Subcutaneous abdominal adipose tissue (tissue), 5 donors: ENCODE measurements at regions not wholly inside any gene's neighbourhood (a gene's known extent, or its start where the extent isn't known, plus 50 kb on each side); places are given as distances from the start of the nearest gene placed in this dataset.

Source experiments
- H3K27ac ChIP-seq: one replicate; pipeline ENCODE4 v1.7.0; 2013; ENCODE audit warnings: low read depth, mild to moderate bottlenecking, inconsistent platforms, low read length, moderate library complexity
- H3K27me3 ChIP-seq, 5 donors: one replicate each; pipeline ENCODE4 v1.7.0; 2013; ENCODE audit warnings: low read length in 5 of 5, inconsistent platforms in 1 of 5; ENCODE audit not compliant: control insufficient read depth in 5 of 5, insufficient read depth in 4 of 5
- H3K36me3 ChIP-seq, 5 donors: one replicate each; pipeline ENCODE4 v1.7.0; 2013; ENCODE audit warnings: low read length in 5 of 5; ENCODE audit not compliant: control insufficient read depth in 5 of 5, insufficient read depth in 5 of 5
- H3K4me1 ChIP-seq, 5 donors: one replicate each; pipeline ENCODE4 v1.7.0; 2013; ENCODE audit warnings: low read length in 5 of 5, mild to moderate bottlenecking in 3 of 5, moderate library complexity in 1 of 5; ENCODE audit not compliant: control insufficient read depth in 5 of 5, insufficient read depth in 5 of 5
- H3K4me3 ChIP-seq, 5 donors: one replicate each; pipeline ENCODE4 v1.7.0; 2013; ENCODE audit warnings: low read length in 5 of 5, low read depth in 1 of 5
- H3K9ac ChIP-seq, 5 donors: one replicate each; pipeline ENCODE4 v1.7.0; 2013; ENCODE audit warnings: low read length in 5 of 5, mild to moderate bottlenecking in 4 of 5, moderate library complexity in 3 of 5
- H3K9me3 ChIP-seq, 5 donors: one replicate each; pipeline ENCODE4 v1.7.0; 2013; ENCODE audit warnings: low read length in 5 of 5; ENCODE audit not compliant: control insufficient read depth in 5 of 5
- donor health status: healthy.
- donor health status: healthy.
- donor health status: healthy.
- donor health status: healthy.
- donor health status: healthy.

- no peaks in the 10 kb centered on the region for H3K36me3 ChIP-seq
These were observed 165.3 kb upstream of the SYT6 start for GRCh38 chr1:114318961-114319360.

GRCh38 chr1:114316204-114316603, 162.5 kb upstream of the SYT6 start:
- Histone ChIP-seq H3K9me3 (peaks cover 0 to 4% (median 0%) of the 10 kb centered on the region in 5 donors), H3K27ac (no peak overlapping the region), H3K4me1 (peaks cover 0 to 8% (median 1%) of the 10 kb centered on the region in 5 donors), H3K36me3 (no peaks in the 10 kb centered on the region), H3K9ac (no peak overlapping the region), H3K4me3 (no peak overlapping the region), H3K27me3 (no peaks in the 10 kb centered on the region)

More at GRCh38 chr1:114318961-114319360, 165.3 kb upstream of the SYT6 start:
- Histone ChIP-seq H3K9ac (no peak overlapping the region), H3K4me3 (no peak overlapping the region), H3K27ac (no peak overlapping the region), H3K27me3 (no peaks in the 10 kb centered on the region), H3K9me3 (no peaks in the 10 kb centered on the region), H3K4me1 (peaks cover 0 to 6% (median 0%) of the 10 kb centered on the region in 5 donors)

- Histone ChIP-seq H3K27ac (no peak overlapping the region), H3K36me3 (no peaks in the 10 kb centered on the region), H3K9ac (no peak overlapping the region), H3K4me1 (peaks cover 0 to 13% (median 7%) of the 10 kb centered on the region in 5 donors), H3K27me3 (no peaks in the 10 kb centered on the region), H3K4me3 (no peak overlapping the region), H3K9me3 (peaks cover 0 to 5% (median 0%) of the 10 kb centered on the region in 5 donors)
These were observed 162.0 kb upstream of the SYT6 start for GRCh38 chr1:114315631-114316030.

- Histone ChIP-seq H3K4me3 (no peak overlapping the region), H3K9ac (no peak overlapping the region), H3K9me3 (peaks cover 0 to 5% (median 0%) of the 10 kb centered on the region in 5 donors), H3K36me3 (no peaks in the 10 kb centered on the region), H3K27ac (no peak overlapping the region), H3K27me3 (no peaks in the 10 kb centered on the region), H3K4me1 (peaks cover 0 to 15% (median 8%) of the 10 kb centered on the region in 5 donors)
These were observed 160.9 kb upstream of the SYT6 start for GRCh38 chr1:114314576-114314975.

- Histone ChIP-seq H3K9ac (no peak overlapping the region), H3K4me1 (peaks cover 0 to 15% (median 8%) of the 10 kb centered on the region in 5 donors), H3K27ac (no peak overlapping the region), H3K36me3 (no peaks in the 10 kb centered on the region), H3K9me3 (peaks cover 0 to 5% (median 0%) of the 10 kb centered on the region in 5 donors), H3K27me3 (no peaks in the 10 kb centered on the region), H3K4me3 (no peak overlapping the region)
These were observed 160.4 kb upstream of the SYT6 start for GRCh38 chr1:114314098-114314497.

- Histone ChIP-seq H3K36me3 (no peaks in the 10 kb centered on the region), H3K27ac (no peak overlapping the region), H3K4me1 (peaks cover 0 to 12% (median 8%) of the 10 kb centered on the region in 5 donors), H3K9ac (no peak overlapping the region), H3K4me3 (peak overlapping the region in 1 of 5 donors; percentile 7), H3K9me3 (peaks cover 0 to 5% (median 0%) of the 10 kb centered on the region in 5 donors), H3K27me3 (no peaks in the 10 kb centered on the region)
These were observed 157.1 kb upstream of the SYT6 start for GRCh38 chr1:114310695-114311271.

GRCh38 chr1:114302821-114303220, 149.2 kb upstream of the SYT6 start:
- Histone ChIP-seq H3K27me3 (no peaks in the 10 kb centered on the region), H3K4me3 (no peak overlapping the region), H3K9me3 (no peaks in the 10 kb centered on the region), H3K4me1 (peaks cover 0 to 7% (median 3%) of the 10 kb centered on the region in 5 donors), H3K27ac (no peak overlapping the region), H3K36me3 (no peaks in the 10 kb centered on the region), H3K9ac (no peak overlapping the region)

- Histone ChIP-seq H3K36me3 (no peaks in the 10 kb centered on the region), H3K4me3 (peak overlapping the region in 3 of 5 donors; percentile 34 to 50 (median 50))
These were observed 145.8 kb upstream of the SYT6 start for GRCh38 chr1:114299331-114299975.

GRCh38 chr1:114298008-114298407, 144.3 kb upstream of the SYT6 start:
- Histone ChIP-seq H3K9ac (no peak overlapping the region), H3K9me3 (no peaks in the 10 kb centered on the region), H3K4me3 (no peak overlapping the region), H3K4me1 (peaks cover 0 to 7% (median 3%) of the 10 kb centered on the region in 5 donors), H3K36me3 (no peaks in the 10 kb centered on the region), H3K27ac (no peak overlapping the region), H3K27me3 (peaks cover 0 to 6% (median 0%) of the 10 kb centered on the region in 5 donors)

More at GRCh38 chr1:114299331-114299975, 145.8 kb upstream of the SYT6 start:
- peaks cover 0 to 7% (median 3%) of the 10 kb centered on the region in 5 donors for H3K4me1 ChIP-seq
- no peaks in the 10 kb centered on the region for H3K27me3 ChIP-seq
- H3K27ac ChIP-seq, result no peak overlapping the region
- no peaks in the 10 kb centered on the region for H3K9me3 ChIP-seq
- peak overlapping the region in 2 of 5 donors; percentile 28 to 56 for H3K9ac ChIP-seq

GRCh38 chr1:114296413-114296812, 142.7 kb upstream of the SYT6 start:
- Histone ChIP-seq H3K27ac (no peak overlapping the region), H3K4me3 (no peak overlapping the region), H3K27me3 (peaks cover 0 to 6% (median 0%) of the 10 kb centered on the region in 5 donors), H3K4me1 (peaks cover 0 to 7% (median 3%) of the 10 kb centered on the region in 5 donors), H3K9me3 (no peaks in the 10 kb centered on the region), H3K9ac (no peak overlapping the region), H3K36me3 (no peaks in the 10 kb centered on the region)
